Stimulated activated CD4-positive, alpha-beta T cell treated with anti-CD3 and anti-CD28 coated beads, Interleukin-1b, Interleukin-23, amount 100 ng/mL, for 24 hours (primary cell): ENCODE measurements at regions not wholly inside any gene's neighbourhood (a gene's known extent, or its start where the extent isn't known, plus 50 kb on each side); places are given as distances from the start of the nearest gene placed in this dataset.

Source experiments
- DNase-seq, 4 experiments: peaks; one replicate each; pipeline ENCODE4 v3.0.0-alpha.2; 2020; ENCODE audit warnings: low read depth in 4 of 4, low spot score in 1 of 4

DNA sequence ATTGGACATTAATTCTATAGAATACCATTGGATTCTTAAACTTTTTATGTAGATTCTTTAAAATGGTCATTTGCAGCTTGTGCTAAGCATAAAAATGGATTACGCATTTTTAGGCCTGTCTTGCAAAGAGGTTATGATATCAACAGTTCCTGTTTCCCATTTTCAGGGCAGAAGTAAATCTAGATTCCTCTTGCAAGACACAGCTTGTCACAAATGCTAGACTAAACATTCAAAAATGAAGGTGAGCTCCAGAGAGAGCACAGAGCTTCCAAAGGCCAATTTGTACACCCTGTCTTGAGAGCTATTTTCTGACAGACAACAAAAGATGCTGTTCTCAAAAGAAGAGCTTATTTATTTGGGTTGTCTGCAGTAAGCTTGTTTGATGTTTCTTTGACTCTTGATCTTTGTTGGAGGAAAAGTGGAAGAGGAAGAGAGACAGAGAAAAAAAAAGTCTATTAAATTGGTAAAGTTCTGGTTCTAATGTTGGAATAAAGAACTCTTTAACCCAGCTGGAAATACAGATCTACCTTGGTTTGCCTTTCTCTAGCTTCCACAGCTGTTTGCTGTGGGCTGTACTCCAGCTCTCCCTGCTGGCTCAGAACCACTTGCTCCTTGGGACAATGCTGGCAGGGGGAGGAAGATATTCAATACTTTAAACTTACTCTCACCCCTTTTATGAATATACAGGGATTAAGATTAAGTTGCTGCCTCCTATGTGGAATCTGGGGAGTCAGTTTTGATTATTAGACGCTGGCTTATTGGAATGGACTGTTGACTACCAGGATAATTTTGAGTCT lies 651.8 kb downstream of the CDH11 start:
- DNase-seq = no peak

GRCh38 chr16:64469351-64469750 lies 652.5 kb downstream of the CDH11 start:
- DNase-seq = no peak

DNA sequence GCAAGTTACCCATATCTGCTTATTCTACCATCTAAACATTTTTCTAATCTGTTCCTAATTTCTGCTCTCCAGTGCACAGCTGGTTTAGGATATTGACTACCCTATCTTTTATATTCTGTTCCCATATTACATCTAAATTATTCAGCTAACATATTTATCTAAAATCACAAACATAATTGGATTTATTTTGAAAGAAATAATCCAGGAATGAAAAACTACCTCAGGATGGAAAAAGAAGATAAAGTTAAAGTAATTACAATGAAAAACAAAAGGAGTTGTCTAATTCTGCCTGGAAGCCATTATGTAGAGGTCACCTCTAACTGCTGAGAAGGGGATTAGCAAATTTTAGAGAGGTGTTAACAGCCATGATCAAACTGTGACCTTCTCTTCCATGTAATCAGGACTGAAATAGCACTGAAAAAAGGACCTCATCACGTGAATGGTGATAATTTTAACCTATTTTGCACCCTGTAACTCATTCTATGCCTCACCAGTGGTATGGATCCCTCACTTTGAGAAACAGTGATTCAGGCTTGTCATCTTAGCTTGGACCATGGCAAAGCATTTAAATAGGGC lies 653.3 kb downstream of the CDH11 start:
- no peak for DNase-seq

GRCh38 chr16:64459821-64460220 lies 662.0 kb downstream of the CDH11 start:
- DNase-seq = no peak

DNA sequence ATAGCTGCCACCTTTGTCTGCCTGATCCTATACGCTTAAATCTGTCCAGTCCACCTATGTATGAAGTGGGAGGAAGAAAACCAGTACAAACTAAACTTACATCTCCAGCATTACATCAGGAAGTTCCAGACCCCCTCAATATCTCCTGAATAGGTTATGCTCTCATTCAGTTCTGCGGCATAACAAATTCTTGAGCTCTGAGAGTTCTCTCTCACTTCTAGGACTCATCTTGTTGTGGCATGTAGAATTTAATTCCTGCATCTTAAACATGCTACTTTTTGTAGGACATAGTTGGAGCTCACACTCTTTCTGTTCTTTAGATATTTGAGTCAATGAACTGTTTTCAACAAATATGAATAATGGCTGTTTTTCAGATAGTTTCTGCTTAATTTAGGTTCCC lies 662.5 kb downstream of the CDH11 start:
- DNase-seq = no peak

DNA sequence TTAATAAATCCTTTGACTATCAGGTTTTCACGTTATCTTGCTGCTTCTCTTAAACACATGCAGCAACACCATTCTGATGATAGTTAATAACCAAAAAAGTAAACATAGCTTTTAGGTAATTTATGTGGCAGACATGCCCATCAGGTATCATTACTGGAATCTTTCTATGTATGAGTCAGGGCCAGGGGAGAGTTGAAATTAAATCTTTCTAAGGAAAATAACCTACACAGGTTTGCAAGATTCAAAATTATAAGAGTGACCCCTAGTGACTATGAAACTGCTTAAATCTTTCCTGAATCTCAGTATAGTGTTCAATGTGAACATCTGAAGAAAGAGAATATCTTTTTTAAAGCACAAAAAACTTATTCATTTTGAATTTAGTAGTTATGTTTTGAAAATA lies 666.6 kb downstream of the CDH11 start:
- DNase-seq = no peak

DNA sequence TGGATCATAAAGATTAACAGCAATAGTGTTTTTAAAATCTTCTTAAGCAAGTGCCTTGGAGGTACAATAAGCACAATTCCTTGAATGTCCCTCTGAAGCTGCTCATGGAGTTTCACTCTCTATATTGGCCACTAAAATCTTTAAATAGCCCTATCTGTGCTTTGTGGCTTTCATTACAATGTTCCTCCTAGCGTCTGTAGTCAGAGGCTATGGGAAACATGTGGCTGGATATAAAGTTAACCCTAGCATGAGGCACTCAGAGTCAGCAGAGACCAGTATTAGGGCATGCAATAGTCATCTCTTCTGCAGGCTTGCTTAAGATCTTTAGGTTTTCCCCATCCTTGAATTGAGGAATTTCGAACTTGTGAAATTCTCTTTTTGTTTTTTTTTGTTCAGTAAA lies 668.2 kb downstream of the CDH11 start:
- no peak for DNase-seq

- DNase-seq = no peak
These were observed 669.4 kb downstream of the CDH11 start for GRCh38 chr16:64452446-64452845.

DNA sequence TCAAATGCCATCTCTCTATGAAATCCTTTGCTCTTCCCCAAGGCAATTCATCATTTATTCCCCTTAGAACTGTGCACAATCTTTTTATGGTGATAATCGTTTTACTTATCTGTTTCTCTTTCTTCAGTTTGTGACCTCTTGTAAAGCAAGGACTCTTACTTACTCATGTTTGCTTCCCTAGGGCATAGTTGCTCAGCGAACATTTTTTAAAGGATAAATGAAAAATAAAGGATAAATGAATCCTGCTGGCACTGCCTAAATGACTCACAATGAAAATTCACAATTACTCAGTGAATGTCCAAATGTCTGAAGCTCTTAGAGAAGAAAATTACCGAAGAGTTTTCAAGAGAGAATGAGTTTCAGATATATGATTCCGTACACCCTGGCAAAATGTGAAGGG lies 671.7 kb downstream of the CDH11 start:
- DNase-seq = no peak

- no peak for DNase-seq
These were observed 672.4 kb downstream of the CDH11 start for GRCh38 chr16:64449506-64449905.

- DNase-seq = no peak
These were observed 676.2 kb downstream of the CDH11 start for GRCh38 chr16:64445649-64446048.

DNA sequence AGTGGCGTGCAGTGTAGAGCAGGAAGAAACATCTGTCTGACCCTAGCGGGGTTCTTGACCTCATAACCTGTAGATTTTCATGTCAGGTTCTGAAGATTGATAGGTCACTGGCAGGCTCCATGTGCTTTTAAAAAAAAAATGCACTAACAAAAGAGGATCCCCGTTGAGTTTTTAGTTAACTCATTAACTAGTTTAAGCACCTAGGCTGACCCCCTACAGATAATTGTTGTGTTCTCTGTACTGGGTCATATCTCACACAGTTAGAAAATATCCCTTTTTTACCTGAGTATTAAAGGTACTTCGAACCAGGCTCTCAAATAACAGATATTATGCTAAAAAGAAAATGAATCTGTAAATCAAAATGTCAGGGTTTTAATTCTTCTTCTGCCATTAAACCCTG lies 676.6 kb downstream of the CDH11 start:
- DNase-seq = no peak

- no peak for DNase-seq
These were observed 681.4 kb downstream of the CDH11 start for GRCh38 chr16:64440421-64440831.

DNA sequence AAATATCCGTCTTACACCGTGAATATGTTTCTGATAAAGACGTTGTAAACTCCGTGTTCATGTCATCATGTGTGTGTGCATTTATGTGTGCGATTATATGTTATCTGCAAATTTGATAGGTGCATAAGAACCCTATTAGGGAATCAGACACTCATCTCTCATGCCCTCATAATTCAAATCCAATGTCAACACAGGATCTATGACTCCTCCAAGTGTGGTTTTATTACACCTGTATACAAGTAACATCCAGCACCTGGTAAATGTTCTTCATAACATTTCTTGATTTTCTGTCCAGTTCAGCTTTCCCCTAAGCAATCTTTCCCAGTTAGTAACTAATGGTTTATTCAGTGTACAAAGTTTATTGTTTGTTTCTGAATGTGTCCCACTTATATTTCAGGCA lies 681.9 kb downstream of the CDH11 start:
- no peak for DNase-seq

- DNase-seq = no peak
These were observed 684.0 kb downstream of the CDH11 start for GRCh38 chr16:64437706-64438324.

DNA sequence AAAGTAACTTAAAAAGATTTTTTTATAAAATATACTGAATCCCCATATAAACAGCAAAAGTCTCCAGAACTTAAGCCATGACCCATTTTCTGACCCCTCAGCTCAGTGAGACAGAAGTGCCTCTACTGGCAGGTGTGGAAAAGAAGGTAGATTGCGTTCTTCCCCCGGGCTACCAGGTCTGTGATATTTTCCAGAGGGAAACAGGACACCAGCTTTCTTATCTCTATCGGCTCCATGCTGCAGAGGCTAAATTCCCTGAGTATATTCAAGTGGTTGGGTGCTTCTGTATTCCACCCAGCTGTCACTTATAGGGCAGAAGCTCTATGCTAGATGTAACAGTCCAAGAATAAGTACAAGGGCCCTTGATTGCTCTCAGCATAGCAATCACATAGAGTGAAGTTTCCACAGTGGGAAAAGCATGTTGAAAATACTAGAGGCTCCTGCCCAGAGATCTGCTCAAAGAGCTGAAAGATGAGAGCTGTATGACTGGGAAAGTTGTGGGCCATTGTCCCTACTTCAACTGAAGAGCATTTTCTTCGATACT lies 687.3 kb downstream of the CDH11 start:
- no peak for DNase-seq

- no peak for DNase-seq
These were observed 693.3 kb downstream of the CDH11 start for GRCh38 chr16:64428463-64429113.

DNA sequence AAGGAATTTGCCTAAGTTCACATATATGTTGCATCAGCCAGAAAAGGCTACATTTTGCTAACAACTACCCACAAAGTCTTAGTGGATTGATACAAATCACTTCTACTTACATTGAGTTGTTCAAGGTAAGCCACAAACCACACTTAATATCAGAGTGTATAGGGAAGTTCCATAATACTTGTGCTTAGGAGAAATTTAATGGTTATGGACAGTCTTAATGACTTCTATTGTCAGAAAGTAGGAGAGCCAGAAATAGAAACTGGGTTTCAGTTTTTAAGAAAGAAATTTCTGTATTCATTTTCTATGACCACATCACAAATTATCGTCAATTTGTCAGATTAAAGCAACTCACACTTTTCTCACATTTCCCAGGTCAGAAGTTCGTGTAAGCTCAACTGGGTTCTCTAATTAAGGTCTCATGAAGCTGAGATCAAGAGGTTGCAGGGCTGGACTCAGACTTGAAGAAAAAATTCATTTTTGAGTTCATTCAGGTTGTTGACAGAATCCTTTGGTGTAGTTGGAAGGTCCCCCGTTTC lies 695.7 kb downstream of the CDH11 start:
- no peak for DNase-seq

DNA sequence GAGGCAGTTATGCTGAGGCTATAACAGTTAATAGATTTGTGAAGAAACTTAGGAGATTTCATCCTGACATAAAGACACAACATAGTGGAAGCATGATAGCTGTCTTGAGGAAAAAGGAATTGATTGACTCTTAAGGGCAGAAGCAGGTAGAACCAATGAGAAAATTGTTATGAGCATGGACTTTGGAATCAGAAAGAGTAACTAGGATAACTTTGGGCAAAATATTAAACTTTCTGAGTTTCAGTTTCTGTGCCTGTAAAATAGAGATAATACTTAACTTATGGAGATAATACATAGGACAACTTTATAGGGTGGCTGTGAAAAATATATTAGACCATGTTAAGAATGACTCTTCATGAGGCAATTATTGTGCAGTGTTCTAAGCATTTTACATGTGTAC lies 696.5 kb downstream of the CDH11 start:
- DNase-seq = no peak

DNA sequence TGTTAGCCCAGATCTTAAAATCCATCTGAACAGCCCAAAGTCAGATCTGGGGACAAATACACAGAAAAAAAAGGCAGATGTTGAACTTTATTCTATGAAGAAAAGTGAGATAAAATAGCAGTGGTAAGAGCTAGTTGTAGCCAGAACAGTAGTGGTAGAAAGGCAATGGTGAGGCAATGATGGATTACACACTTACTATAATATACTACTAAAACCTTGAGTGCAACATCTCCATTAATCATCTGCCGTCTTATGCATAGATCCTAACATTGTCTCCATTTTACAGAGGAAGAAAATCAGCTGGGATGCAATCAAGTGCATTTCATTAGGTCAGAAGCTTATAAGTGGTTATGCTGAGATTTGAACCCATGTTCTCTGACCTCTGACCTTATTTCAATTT lies 699.6 kb downstream of the CDH11 start:
- no peak for DNase-seq

DNA sequence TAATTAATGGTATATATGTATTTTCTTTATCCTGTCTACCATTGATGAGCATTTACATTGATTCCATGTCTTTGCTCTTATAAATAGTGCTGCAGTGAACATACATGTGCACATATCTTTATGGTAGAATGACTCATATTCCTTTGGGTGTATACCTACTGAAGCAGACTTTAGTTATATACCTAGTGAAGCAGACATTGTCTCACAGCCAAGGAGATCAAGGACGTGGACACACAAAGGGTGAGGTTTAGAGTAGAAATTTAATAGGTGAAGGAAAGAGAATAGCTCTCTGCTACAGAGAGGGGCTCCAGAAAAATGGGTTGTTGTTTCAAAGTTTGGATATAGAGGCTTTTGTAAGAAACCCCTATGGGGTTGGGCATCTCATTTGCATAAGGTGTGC lies 700.3 kb downstream of the CDH11 start:
- DNase-seq = no peak

DNA sequence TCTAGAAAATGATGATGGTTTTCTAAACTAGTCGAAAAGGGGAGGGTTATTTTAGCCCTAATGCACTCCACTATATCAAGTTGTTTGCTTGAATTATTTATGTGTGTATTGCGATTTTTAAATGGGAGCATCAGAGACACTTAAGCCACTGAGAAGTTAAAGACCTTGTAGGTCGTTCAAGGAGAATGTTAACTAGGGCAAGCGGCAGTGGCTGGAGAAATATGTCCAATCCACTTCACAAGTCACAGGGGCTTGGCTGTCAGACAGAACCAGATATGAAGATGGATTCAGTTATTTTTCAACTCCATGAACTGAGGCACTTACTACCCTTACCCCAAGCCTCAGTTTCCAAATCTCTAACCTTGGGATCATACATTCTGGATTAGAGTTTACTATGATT lies 702.0 kb downstream of the CDH11 start:
- no peak for DNase-seq
